ENCODE measurements at regions not wholly inside any gene's neighbourhood (a gene's known extent, or its start where the extent isn't known, plus 50 kb on each side); places are given as distances from the start of the nearest gene placed in this dataset.

- Histone ChIP-seq H2AFZ (ENCODE audit: low read depth, low read length, poor library complexity, severe bottlenecking) (peak overlapping the region; percentile 57), H3K4me2 (ENCODE audit: low read length) (no peak overlapping the region), H3K79me2 (ENCODE audit: insufficient read depth, low read length) (no peaks in the 10 kb centered on the region), H3K9me3 (ENCODE audit: control insufficient read depth in 1 of 2, insufficient read depth in 1 of 2, low read depth in 1 of 2, low read length in 2 of 2) (no peaks in the 10 kb centered on the region), H3K27me3 (ENCODE audit: insufficient read depth, low read length) (no peaks in the 10 kb centered on the region), H3K4me3 (replicated peaks in 1 of 2; ENCODE audit: low read depth in 1 of 2, low read length in 2 of 2) (no peak overlapping the region), H3K27ac (ENCODE audit: low read depth, low read length) (no peak overlapping the region), H3K4me1 (ENCODE audit: control insufficient read depth in 1 of 2, insufficient read depth in 2 of 2, low read length in 2 of 2) (no peaks in the 10 kb centered on the region), H3K9me2 (ENCODE audit: insufficient read depth) (no peaks in the 10 kb centered on the region), H3K36me3 (ENCODE audit: control insufficient read depth in 1 of 2, insufficient read depth in 2 of 2, low read length in 2 of 2) (no peaks in the 10 kb centered on the region), H3K9ac (ENCODE audit: low read length) (no peak overlapping the region), H4K20me1 (ENCODE audit: insufficient read depth) (no peaks in the 10 kb centered on the region)
- no peak for DNase-seq (ENCODE audit: low read depth, low spot score)
- intact Hi-C loops (cut with micrococcal nuclease), result no loop called here
- TF ChIP-seq ZNF274 (IDR thresholded peaks at IDR 0.05; ENCODE audit: low read depth, low read length), result no peak
- no peak for TF ChIP-seq YY1 (IDR thresholded peaks at IDR 0.05; ENCODE audit: extremely low read depth, insufficient replicate concordance, low read depth, low read length)
- TF ChIP-seq EZH2 (IDR thresholded peaks at IDR 0.05), result no peak
- TF ChIP-seq REST (IDR thresholded peaks at IDR 0.05; ENCODE audit: low read depth), result no peak
- no peak for TF ChIP-seq CTCF (IDR thresholded peaks at IDR 0.05 in 2 of 3, conservative IDR thresholded peaks at IDR 0.05 in 1 of 3; ENCODE audit: borderline replicate concordance in 1 of 3, insufficient read depth in 1 of 3, low read depth in 2 of 3, low read length in 2 of 3)
- TF ChIP-seq FOSL1 (IDR thresholded peaks at IDR 0.05; ENCODE audit: low read depth), result no peak
- no peak for TF ChIP-seq CEBPB (IDR thresholded peaks at IDR 0.05; ENCODE audit: low read depth)
- TF ChIP-seq TCF7L2 (IDR thresholded peaks at IDR 0.05; ENCODE audit: borderline replicate concordance, extremely low read depth, insufficient read depth, insufficient read length), result no peak
- TF ChIP-seq JUND (IDR thresholded peaks at IDR 0.05), result no peak
- no peak for TF ChIP-seq MAX (IDR thresholded peaks at IDR 0.05)
- TF ChIP-seq ELF1 (IDR thresholded peaks at IDR 0.05; ENCODE audit: borderline replicate concordance, low read depth), result no peak
- no peak for TF ChIP-seq ZFX (IDR thresholded peaks at IDR 0.05)
- no peak for TF ChIP-seq SRF (IDR thresholded peaks at IDR 0.05; ENCODE audit: low read depth)
- no peak for TF ChIP-seq POLR2A (IDR thresholded peaks at IDR 0.05; ENCODE audit: borderline replicate concordance, extremely low read depth, insufficient read depth, insufficient read length)
- TF ChIP-seq SP1 (IDR thresholded peaks at IDR 0.05; ENCODE audit: low read depth), result no peak
- TF ChIP-seq SIN3A (IDR thresholded peaks at IDR 0.05; ENCODE audit: low read depth), result no peak
- TF ChIP-seq POLR2AphosphoS5 (IDR thresholded peaks at IDR 0.05; ENCODE audit: low read depth, low read length), result no peak
- no peak for TF ChIP-seq CBX3 (IDR thresholded peaks at IDR 0.05; ENCODE audit: low read depth)
- no peak for TF ChIP-seq ZBTB33 (IDR thresholded peaks at IDR 0.05; ENCODE audit: extremely low read depth, insufficient replicate concordance, low read length)
- no peak for TF ChIP-seq EZH2phosphoT487 (IDR thresholded peaks at IDR 0.05; ENCODE audit: borderline replicate concordance)
- no TSS peak for BruUV-seq (replicated peaks)
- no peak for ATAC-seq
- ChIA-PET POLR2A (no interaction called here), RAD21 (ENCODE audit: low non-redundant PET in 1 of 2, low total read pairs in 2 of 2, uncharacterized antibody in 2 of 2, unreplicated experiment in 2 of 2) (no interaction called here), CTCF (no interaction called here)
These were observed 389.6 kb upstream of the TRAM1L1 start for GRCh38 chr4:117474987-117475386.

All from HCT116 (cell line).